ENCODE measurements at regions not wholly inside any gene's neighbourhood (a gene's known extent, or its start where the extent isn't known, plus 50 kb on each side); places are given as distances from the start of the nearest gene placed in this dataset.

GRCh38 chr5:158070859-158071258, 211.9 kb upstream of the CLINT1 start:
- CTCF ChIA-PET: interaction anchor here (0.5 to 8.4 kb wide), 11 partner anchors 9 to 1066 kb away, joined by 3 to 190 read pairs (median 3); no protein-coding TSS in a partner anchor
- BruUV-seq (replicated peaks): no TSS peak
- TF ChIP-seq, protein P1, sequence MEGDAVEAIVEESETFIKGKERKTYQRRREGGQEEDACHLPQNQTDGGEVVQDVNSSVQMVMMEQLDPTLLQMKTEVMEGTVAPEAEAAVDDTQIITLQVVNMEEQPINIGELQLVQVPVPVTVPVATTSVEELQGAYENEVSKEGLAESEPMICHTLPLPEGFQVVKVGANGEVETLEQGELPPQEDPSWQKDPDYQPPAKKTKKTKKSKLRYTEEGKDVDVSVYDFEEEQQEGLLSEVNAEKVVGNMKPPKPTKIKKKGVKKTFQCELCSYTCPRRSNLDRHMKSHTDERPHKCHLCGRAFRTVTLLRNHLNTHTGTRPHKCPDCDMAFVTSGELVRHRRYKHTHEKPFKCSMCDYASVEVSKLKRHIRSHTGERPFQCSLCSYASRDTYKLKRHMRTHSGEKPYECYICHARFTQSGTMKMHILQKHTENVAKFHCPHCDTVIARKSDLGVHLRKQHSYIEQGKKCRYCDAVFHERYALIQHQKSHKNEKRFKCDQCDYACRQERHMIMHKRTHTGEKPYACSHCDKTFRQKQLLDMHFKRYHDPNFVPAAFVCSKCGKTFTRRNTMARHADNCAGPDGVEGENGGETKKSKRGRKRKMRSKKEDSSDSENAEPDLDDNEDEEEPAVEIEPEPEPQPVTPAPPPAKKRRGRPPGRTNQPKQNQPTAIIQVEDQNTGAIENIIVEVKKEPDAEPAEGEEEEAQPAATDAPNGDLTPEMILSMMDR (IDR thresholded peaks at IDR 0.05; ENCODE audit: unreplicated experiment): no peak
- no peaks in the 10 kb centered on the region for H3K9me3 Mint-ChIP-seq (ENCODE audit: unreplicated experiment)
- H3K4me3 Mint-ChIP-seq (ENCODE audit: unreplicated experiment): no peak overlapping the region
- H3K27me3 Mint-ChIP-seq (ENCODE audit: insufficient read depth, unreplicated experiment): no peaks in the 10 kb centered on the region
- POLR2A ChIA-PET: interaction anchor here (1.2 to 2.1 kb wide), 4 partner anchors 9 to 13 kb away, joined by 3 to 6 read pairs (median 6); no protein-coding TSS in a partner anchor
- no peak overlapping the region for H3K27ac Mint-ChIP-seq (ENCODE audit: low read depth, unreplicated experiment)
- no peaks in the 10 kb centered on the region for H3K36me3 Mint-ChIP-seq (ENCODE audit: insufficient read depth, unreplicated experiment)
- H3K4me1 Mint-ChIP-seq (ENCODE audit: insufficient read depth, unreplicated experiment): peaks cover 7% of the 10 kb centered on the region
- intact Hi-C loops (cut with micrococcal nuclease): no loop called here
- no peak for DNase-seq (ENCODE audit: unreplicated experiment)

DNA sequence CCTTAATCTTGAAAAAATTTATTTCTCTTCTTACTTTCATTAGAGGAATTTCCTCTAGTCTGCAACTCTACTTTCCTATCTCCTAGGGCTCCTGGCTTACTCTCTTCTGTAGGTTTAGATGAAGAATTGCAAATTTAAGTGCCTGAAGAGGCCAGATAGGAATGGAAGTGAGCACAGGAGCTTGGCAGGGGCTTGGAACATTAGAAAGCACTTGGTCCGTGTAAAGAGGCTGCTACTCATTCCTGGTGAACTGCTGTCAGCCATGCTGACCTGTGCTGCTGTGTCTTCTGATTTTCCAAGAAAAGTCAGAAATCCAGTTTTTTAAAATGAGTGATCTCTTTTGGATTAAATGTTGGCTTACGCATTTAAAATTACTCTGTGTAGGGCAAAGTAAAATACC, 210.9 kb upstream of the CLINT1 start:
- ChIA-PET POLR2A (interaction anchor here (2.0 to 2.1 kb wide), 2 partner anchors 9 to 11 kb away, joined by 5 to 6 read pairs; no protein-coding TSS in a partner anchor), CTCF (interaction anchor here (0.6 to 8.4 kb wide), 6 partner anchors 8 to 1742 kb away, joined by 3 to 190 read pairs (median 4); no protein-coding TSS in a partner anchor)
- TF ChIP-seq, protein P1 (IDR thresholded peaks at IDR 0.05; ENCODE audit: unreplicated experiment): no peak
- Mint-ChIP-seq H3K27me3 (ENCODE audit: insufficient read depth, unreplicated experiment) (no peaks in the 10 kb centered on the region), H3K4me1 (ENCODE audit: insufficient read depth, unreplicated experiment) (no peaks in the 10 kb centered on the region), H3K9me3 (ENCODE audit: unreplicated experiment) (no peaks in the 10 kb centered on the region), H3K4me3 (ENCODE audit: unreplicated experiment) (no peak overlapping the region), H3K36me3 (ENCODE audit: insufficient read depth, unreplicated experiment) (no peaks in the 10 kb centered on the region), H3K27ac (ENCODE audit: low read depth, unreplicated experiment) (no peak overlapping the region)
- intact Hi-C loops (cut with micrococcal nuclease): no loop called here
- no peak for DNase-seq (ENCODE audit: unreplicated experiment)
- no TSS peak for BruUV-seq (replicated peaks)

- Mint-ChIP-seq H3K9me3 (ENCODE audit: unreplicated experiment) (no peaks in the 10 kb centered on the region), H3K36me3 (ENCODE audit: insufficient read depth, unreplicated experiment) (no peaks in the 10 kb centered on the region), H3K27ac (ENCODE audit: low read depth, unreplicated experiment) (no peak overlapping the region), H3K4me1 (ENCODE audit: insufficient read depth, unreplicated experiment) (no peaks in the 10 kb centered on the region), H3K27me3 (ENCODE audit: insufficient read depth, unreplicated experiment) (no peaks in the 10 kb centered on the region), H3K4me3 (ENCODE audit: unreplicated experiment) (no peak overlapping the region)
- no peak for DNase-seq (ENCODE audit: unreplicated experiment)
- ChIA-PET CTCF (interaction anchor here (8.4 kb wide), 1 partner anchor 7 kb away, joined by 190 read pairs; no protein-coding TSS in a partner anchor), POLR2A (no interaction called here)
- TF ChIP-seq, protein P1 (IDR thresholded peaks at IDR 0.05; ENCODE audit: unreplicated experiment): no peak
- no TSS peak for BruUV-seq (replicated peaks)
- intact Hi-C loops (cut with micrococcal nuclease): no loop called here
Observed at GRCh38 chr5:158068964-158069363, 210.0 kb upstream of the CLINT1 start.

GRCh38 chr5:158066076-158066475, 207.1 kb upstream of the CLINT1 start:
- Mint-ChIP-seq H3K36me3 (ENCODE audit: insufficient read depth, unreplicated experiment) (no peaks in the 10 kb centered on the region), H3K27me3 (ENCODE audit: insufficient read depth, unreplicated experiment) (no peaks in the 10 kb centered on the region), H3K9me3 (ENCODE audit: unreplicated experiment) (no peaks in the 10 kb centered on the region), H3K4me3 (ENCODE audit: unreplicated experiment) (no peak overlapping the region), H3K4me1 (ENCODE audit: insufficient read depth, unreplicated experiment) (peaks cover 4% of the 10 kb centered on the region), H3K27ac (ENCODE audit: low read depth, unreplicated experiment) (no peak overlapping the region)
- TF ChIP-seq, protein P1 (IDR thresholded peaks at IDR 0.05; ENCODE audit: unreplicated experiment): no peak
- intact Hi-C loops (cut with micrococcal nuclease): no loop called here
- no TSS peak for BruUV-seq (replicated peaks)
- ChIA-PET CTCF (interaction anchor here (0.6 to 11.9 kb wide), 3 partner anchors 6 to 249 kb away, joined by 3 to 190 read pairs (median 4); no protein-coding TSS in a partner anchor), POLR2A (interaction anchor here (0.9 to 1.6 kb wide), 2 partner anchors 8 to 9 kb away, joined by 3 to 5 read pairs; no protein-coding TSS in a partner anchor)
- no peak for DNase-seq (ENCODE audit: unreplicated experiment)
